Activated CD4-positive, alpha-beta T cell treated with anti-CD3 and anti-CD28 coated beads for 24 hours (primary cell): ENCODE measurements at regions not wholly inside any gene's neighbourhood (a gene's known extent, or its start where the extent isn't known, plus 50 kb on each side); places are given as distances from the start of the nearest gene placed in this dataset.

Source experiments
- DNase-seq, 2 donors: peaks; one replicate each; pipeline ENCODE4 v3.0.0-alpha.2; 2020; ENCODE audit warnings: low read depth in 2 of 2

GRCh38 chr1:82969340-82969739, 1029.6 kb downstream of the TTLL7 start:
- DNase-seq: no peak

DNA sequence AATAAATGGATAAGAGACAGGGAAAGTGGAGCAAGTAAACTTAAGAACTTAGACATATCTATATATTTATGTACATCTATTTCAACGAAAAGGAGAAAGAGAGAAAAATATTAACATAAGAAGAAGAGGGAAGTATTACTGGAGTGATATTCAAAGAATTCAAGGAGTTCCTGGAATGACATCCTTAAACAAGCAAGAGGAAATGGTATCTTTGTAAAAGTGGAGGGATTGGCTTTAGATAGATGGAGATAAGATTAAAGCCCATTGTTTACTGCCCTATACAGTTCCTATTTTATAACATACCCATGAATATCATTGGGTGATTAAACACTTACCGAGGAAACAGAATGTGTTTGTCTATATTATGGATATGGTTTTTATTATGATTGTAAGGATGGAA, 1036.3 kb downstream of the TTLL7 start:
- DNase-seq: no peak

- DNase-seq: no peak
Measured at GRCh38 chr1:82950606-82951200, 1048.2 kb downstream of the TTLL7 start.

DNA sequence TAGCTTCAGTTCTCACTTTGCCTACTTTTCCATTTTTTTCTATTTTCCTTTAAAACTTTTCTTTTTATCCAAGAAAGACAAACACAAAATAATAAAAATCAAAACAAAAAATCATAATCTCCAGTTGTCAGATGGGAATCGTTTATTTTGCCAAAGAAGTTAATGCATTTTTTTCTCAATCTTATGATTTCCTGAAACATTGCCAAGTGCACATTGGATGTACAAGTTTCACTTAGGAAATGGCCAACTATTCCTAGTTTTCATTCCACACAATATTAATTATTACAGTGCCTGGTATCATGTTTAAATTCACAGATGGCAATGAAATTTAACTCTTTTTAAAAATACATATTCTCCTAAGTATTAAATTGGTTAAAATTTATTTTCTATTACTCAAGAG, 1050.5 kb downstream of the TTLL7 start:
- no peak for DNase-seq

DNA sequence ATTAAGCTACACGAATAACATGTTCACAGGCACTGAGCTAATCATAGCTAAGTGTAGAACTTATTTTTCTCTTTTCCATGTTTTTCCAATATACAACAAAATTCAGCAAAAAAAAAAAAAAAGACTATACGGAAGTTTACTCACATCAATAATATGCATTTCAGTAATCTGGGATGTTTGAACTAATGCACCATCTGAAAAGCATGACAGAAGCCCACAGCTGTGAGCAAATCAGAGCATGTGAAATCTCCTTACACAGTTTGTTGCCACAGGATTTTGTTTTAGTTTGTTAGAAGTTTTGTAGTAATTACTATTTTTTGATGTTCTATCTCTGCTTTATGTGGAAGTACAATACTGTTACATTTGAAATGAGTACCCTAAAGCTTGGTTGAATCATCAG, 1051.7 kb downstream of the TTLL7 start:
- no peak for DNase-seq

- no peak for DNase-seq
Measured at GRCh38 chr1:82946096-82946605, 1052.8 kb downstream of the TTLL7 start.

- DNase-seq: no peak
Measured at GRCh38 chr1:82944822-82945221, 1054.1 kb downstream of the TTLL7 start.

DNA sequence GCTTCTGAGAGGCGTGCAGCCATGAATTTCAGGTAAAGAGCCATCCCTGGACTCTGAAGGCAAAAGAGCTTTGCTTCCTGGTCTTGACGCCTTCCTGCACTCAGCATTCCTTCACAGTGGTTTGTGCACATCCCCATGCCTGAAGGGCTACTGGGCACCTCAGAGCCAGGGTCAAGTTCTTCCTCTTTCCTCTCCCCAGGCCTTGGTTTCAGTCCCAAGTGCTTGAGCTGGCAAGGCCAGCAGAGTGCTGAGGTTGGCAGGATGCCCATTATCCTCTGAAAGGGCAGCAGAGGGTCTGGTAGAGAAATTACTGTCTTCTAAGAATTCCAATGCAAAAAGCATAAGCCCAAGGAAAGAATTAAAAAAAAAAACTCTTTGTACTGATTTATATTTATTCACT, 1064.9 kb downstream of the TTLL7 start:
- DNase-seq: no peak

DNA sequence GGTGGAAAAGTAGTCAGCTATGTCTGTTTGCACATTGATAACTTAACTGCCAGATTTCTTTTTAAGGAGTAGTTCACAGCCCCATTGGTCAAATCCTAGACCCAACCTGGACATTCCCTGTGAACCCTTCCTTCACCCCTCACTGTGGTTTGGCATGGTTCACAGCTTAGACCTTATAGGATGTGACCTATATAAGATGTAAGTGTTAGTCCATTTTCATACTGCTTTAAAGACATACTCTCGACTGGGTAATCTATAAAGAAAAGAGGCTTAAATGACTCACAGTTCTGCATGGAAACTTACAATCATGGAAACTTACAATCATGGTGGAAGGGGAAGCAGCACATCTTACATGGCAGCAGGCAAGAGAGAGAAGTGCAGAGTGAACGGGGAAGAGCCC, 1066.2 kb downstream of the TTLL7 start:
- DNase-seq: no peak

DNA sequence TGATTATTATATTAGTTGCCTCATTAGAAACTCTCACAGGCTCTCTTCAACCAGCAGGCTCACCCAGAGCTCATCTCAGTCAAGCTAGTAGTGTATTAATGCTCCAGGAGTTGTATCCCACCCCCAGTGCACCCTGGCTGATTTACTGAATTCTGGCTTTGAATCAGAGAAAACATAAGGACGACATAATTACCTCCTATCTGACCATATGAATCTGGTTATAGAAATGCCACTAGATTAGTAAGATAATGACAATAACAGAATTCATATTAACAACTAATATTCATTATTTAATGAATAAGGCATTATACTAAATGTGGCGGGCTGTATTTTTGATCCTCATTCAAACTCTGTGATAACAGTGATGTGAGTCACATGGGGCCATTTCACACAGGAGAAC, 1066.7 kb downstream of the TTLL7 start:
- no peak for DNase-seq

GRCh38 chr1:82931006-82931405, 1067.9 kb downstream of the TTLL7 start:
- no peak for DNase-seq

GRCh38 chr1:82927753-82928152, 1071.2 kb downstream of the TTLL7 start:
- DNase-seq: no peak

- no peak for DNase-seq
Measured at GRCh38 chr1:82924666-82925065, 1074.3 kb downstream of the TTLL7 start.

DNA sequence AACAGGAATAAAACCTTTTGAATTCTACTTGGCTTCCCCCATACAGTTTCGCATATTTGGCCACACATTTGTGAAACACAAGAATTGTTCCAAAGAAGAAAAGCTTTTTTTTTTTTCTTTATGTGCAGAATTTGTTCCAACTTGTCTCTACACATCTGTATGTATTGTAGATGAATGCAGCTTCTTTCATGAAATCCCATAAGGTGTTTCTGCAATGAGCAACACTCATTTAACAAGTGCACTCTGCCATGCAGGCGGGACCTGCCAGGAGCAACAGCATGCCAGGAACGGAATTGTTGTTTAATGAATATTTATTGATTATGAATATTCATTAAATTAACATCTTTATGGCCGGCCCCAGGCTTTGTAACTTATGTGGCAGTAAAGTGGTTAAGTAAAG, 1075.0 kb downstream of the TTLL7 start:
- DNase-seq: no peak

DNA sequence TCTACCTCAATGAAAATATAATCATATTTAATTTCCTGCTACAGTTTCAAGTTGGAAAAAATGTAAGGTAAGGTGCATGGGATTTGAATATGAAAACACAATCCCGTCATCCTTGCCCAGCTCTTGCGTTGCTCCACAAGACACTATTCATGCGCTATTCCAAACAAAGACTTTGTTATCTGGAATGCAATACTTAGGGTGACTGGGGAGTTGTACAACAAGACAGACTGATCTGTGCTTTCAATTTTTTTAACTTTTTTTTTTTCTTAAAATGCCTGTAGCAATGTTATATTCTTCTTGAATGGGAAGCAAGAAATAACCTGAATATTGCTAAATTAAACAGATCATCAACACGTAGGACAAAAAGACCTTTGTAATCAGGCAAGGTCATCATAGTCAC, 1077.2 kb downstream of the TTLL7 start:
- DNase-seq: no peak

DNA sequence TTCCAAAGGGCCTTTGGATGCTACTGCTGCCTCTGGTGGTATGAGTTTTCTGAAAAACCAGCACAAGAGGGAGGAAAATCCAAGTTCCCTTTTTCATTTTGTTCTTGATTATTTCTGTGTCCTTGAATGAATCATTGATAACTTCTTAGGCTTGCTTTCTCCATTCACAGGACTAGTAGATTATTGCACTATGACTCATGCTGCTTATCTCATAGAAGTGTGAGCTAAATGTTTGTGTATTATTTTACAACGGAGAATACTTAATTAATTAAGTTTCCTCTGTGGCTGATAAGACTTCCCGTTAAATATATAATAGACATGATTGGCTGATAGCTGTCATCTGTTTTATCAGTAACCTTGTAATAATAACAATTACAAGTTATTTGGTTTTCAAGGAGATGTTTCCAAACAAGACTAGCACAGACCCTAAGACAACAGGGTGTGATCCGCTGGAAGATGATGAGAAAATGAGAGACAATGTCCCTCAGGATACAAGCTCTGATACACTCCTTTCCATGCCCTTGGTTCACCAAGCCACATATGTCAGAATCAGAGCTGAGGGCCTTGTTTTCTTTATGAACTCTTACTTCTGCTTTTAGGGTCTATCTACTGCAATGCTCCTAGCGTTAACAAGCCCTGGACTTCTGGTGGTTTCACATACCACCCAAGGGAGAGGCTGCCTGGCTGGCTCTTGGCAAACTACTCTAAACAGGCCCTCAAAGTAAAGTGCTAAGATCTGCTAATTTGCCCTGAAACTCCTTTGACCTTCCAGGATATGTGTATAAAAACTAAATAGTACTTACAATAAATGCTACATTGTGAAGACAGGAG, 1078.3 kb downstream of the TTLL7 start:
- no peak for DNase-seq

DNA sequence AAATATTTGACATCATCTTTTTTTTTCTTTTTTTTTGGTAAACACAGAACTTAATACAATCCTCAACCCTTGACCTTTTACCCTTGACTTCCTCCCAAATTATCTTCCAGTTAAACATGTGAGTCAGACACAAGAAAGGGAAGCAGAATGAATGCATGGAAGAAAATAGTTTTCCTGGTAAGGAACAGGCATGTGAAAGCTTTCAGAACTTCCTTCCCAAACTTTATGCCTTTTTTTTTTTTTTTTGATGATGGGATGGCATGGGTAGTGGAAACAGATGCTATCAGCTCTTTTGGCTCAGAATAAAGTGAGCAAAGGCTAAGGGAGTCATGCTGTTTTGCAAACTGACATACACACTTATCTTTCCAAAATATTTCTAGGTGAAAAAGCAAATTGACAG, 1079.1 kb downstream of the TTLL7 start:
- no peak for DNase-seq

- DNase-seq: no peak
Measured at GRCh38 chr1:82907313-82907712, 1091.6 kb downstream of the TTLL7 start.

GRCh38 chr1:82903626-82904025, 1095.3 kb downstream of the TTLL7 start:
- DNase-seq: no peak

DNA sequence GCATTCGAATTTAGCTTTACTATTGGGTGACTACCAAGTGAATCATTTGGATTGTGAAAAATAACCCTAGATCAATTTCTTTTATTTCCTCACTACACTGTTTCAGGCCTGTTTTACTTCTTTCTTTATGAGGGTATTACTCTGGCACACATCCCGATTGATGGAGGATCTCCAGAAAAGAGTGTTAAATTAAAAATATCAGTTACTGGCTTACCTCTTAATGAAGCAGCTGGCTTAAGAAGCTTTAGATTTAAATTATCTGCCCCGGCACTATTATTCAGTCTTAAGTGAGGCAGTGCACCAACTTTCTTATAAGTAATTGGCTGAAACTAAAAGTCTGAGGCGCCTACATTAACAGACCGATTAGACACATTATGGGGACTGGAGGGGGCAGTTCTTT, 1097.4 kb downstream of the TTLL7 start:
- no peak for DNase-seq

DNA sequence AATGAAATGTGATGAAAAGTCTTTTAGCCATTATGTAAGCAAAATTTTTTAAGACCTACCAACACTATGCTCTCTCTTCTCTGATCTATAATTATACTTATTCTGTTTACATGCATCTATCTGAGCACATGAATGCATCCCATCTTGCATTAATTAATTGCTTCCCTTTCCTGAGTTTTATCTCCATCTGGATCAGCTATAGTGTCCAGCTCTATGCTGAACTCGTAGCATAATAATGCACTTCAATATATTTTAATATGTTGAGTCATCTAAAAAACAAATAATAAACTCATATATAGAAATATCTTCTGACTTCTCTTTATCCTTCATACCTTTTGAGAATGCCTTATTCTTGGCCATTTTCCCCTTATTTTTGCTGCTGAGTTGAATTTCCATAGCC, 1097.8 kb downstream of the TTLL7 start:
- no peak for DNase-seq

GRCh38 chr1:82899017-82899416, 1098.3 kb downstream of the ADGRL2 start:
- DNase-seq: no peak

DNA sequence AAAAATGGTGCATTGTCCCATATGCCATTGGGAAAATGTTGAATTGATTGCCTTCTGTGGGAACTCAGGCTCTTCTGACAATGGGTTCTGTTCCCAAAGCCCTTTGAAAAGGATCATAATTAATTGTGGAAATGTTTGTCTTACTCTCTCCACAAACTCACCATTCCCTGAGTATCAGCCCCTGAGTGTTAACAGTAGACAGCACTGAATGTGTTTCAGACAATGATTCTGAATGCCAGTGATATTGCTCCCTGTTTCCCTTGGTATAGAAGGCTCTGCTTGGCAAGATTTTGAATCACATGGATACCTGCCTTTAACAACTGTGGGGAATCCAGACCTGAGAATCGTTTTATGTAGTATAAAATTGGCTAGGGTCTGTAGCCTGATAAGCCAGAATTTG, 1096.8 kb downstream of the ADGRL2 start:
- DNase-seq: no peak
